ENCODE measurements at regions not wholly inside any gene's neighbourhood (a gene's known extent, or its start where the extent isn't known, plus 50 kb on each side); places are given as distances from the start of the nearest gene placed in this dataset.

DNA sequence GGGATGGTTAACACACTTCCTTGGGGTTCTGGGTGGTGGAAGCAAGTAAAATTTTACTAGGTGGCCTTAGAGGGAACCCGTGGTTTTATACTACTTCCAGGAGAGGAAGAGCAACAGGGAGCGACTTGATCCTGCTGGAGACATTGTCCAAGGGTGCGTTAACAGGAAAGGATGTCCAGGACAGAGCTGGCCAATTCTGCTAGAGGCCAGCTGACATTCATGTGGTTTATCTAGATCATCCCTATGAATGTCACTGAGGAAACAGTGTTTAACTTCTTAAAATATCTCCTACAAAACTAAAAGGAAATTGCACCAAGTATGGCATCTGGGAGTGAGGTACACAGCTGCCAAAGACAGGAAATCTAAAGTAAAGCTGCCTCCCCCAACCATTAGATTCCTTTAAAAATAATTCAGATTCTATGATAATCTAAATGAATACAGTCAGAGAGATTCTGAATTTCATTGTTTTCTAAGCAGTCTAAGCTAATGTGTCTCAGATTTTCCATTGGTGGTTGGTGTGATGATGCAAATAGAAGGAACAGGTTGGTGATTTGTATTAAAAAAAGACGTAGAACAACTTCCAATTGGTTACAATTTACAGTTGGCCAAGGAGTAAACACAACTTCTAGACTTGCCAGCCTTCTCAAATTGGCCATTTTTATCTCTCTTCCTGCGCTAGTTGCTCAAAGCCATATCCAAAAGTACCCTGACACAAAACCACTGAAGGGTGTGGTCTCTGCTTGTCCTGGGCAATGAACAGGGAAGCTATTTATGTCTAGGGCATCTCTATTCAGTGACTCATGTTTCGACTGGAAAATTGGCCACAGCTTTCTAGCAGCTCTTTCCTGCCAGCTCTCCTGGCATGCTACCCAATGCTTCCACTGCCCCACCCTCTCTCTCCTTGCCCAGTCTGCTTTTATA lies 574.7 kb upstream of the MEF2C start:
- peaks cover 0 to 5% (median 0%) of the 10 kb centered on the region in 4 donors for H3K4me1 ChIP-seq
- H3K4me3 ChIP-seq: no peak overlapping the region
- peak overlapping the region in 4 of 5 donors; percentile 3 to 44 (median 10) for H3K27ac ChIP-seq
- H3K27me3 ChIP-seq: no peaks in the 10 kb centered on the region
- intact Hi-C loops (cut with DNase I; ENCODE audit: low total_unique reads): no loop called here
- WGBS, 5 donors: 51 to 66% (median 60%) methylated on average over 6 of the region's 6 CpGs
- DNase-seq: peak in 1 of 2 donors; percentile 39
- TF ChIP-seq POLR2AphosphoS5 (IDR thresholded peaks at IDR 0.05) (peak in 1 of 3 donors; percentile 24), EP300 (IDR thresholded peaks at IDR 0.05) (no peak)
- no peaks in the 10 kb centered on the region for H3K9me3 ChIP-seq
- no peaks in the 10 kb centered on the region for H3K36me3 ChIP-seq

DNA sequence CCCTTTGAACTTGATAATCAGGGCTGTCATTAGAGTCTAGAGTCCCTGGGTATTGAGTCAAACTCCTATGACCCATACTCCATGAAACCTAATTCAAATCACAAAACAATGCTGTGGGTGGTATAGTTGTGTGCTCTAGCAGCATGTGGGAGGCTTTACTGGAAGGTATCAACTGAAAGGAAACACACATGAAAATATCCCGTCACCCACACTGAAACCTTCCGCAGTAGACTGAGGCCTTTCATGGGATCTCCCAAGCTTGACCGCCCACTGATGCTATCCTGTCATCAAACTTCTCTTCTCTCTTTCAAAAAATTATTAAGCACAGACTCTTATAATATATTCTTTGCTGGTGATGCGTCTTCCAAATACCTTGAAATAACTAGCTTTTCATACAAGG lies 569.1 kb upstream of the MEF2C start:
- Histone ChIP-seq H3K36me3 (no peaks in the 10 kb centered on the region), H3K27me3 (no peaks in the 10 kb centered on the region), H3K4me3 (no peak overlapping the region), H3K27ac (no peak overlapping the region), H3K9me3 (no peaks in the 10 kb centered on the region), H3K4me1 (no peaks in the 10 kb centered on the region)
- 90 to 96% (median 95%) methylated on average over 4 of the region's 4 CpGs for WGBS, 5 donors
- intact Hi-C loops (cut with DNase I; ENCODE audit: low total_unique reads): no loop called here
- no peak for DNase-seq
- TF ChIP-seq POLR2A (IDR thresholded peaks at IDR 0.05) (no peak), EP300 (IDR thresholded peaks at IDR 0.05) (no peak), POLR2AphosphoS5 (IDR thresholded peaks at IDR 0.05) (no peak)
- TF ChIP-seq, protein P1, sequence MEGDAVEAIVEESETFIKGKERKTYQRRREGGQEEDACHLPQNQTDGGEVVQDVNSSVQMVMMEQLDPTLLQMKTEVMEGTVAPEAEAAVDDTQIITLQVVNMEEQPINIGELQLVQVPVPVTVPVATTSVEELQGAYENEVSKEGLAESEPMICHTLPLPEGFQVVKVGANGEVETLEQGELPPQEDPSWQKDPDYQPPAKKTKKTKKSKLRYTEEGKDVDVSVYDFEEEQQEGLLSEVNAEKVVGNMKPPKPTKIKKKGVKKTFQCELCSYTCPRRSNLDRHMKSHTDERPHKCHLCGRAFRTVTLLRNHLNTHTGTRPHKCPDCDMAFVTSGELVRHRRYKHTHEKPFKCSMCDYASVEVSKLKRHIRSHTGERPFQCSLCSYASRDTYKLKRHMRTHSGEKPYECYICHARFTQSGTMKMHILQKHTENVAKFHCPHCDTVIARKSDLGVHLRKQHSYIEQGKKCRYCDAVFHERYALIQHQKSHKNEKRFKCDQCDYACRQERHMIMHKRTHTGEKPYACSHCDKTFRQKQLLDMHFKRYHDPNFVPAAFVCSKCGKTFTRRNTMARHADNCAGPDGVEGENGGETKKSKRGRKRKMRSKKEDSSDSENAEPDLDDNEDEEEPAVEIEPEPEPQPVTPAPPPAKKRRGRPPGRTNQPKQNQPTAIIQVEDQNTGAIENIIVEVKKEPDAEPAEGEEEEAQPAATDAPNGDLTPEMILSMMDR (IDR thresholded peaks at IDR 0.05): no peak

DNA sequence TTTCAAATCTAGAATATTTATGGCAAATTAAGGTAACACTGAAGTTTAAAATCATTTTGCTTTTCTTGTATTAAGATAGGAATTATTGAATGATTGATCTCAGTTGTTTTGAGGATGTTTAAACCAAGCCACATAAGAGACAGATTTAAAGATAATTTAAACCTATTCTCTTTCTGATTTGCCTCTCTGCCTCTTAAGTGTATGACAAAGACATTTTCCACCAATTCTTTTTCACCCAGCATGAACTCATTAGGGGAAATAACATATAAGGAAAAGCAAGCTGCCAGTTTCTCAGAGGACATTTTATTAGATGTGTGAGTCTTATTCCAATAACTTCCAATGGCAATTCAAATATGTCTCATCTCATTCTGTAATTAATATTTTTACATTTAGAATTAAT lies 568.3 kb upstream of the MEF2C start:
- H3K4me3 ChIP-seq: no peak overlapping the region
- no peak overlapping the region for H3K27ac ChIP-seq
- intact Hi-C loops (cut with DNase I; ENCODE audit: low total_unique reads): no loop called here
- no peaks in the 10 kb centered on the region for H3K9me3 ChIP-seq
- no peak for DNase-seq
- H3K4me1 ChIP-seq: no peaks in the 10 kb centered on the region
- no peaks in the 10 kb centered on the region for H3K27me3 ChIP-seq
- TF ChIP-seq POLR2AphosphoS5 (IDR thresholded peaks at IDR 0.05): no peak
- TF ChIP-seq, protein P1 (IDR thresholded peaks at IDR 0.05): no peak
- no peak for TF ChIP-seq EP300 (IDR thresholded peaks at IDR 0.05)
- no peak for TF ChIP-seq POLR2A (IDR thresholded peaks at IDR 0.05)
- no peaks in the 10 kb centered on the region for H3K36me3 ChIP-seq

DNA sequence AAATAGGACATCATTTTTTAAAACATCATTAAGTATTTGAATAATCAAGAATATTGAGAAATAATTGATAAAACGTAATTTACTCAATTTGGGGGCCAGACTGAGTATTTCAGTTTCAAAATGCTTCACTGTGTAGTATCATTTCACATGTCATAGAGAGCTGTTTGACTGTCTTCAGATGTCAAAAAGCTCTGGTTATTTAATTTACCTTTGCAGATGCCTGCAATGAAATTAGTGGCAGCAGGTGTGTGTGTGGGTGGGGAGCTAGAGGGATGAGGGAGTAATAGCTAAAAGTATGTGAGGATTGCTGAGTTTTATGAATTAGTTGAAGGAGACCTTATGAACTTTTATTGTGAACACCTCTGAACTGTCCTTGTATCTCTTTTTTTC lies 567.2 kb upstream of the MEF2C start:
- TF ChIP-seq POLR2A (IDR thresholded peaks at IDR 0.05) (no peak), POLR2AphosphoS5 (IDR thresholded peaks at IDR 0.05) (no peak), EP300 (IDR thresholded peaks at IDR 0.05) (no peak)
- TF ChIP-seq, protein P1 (IDR thresholded peaks at IDR 0.05): no peak
- Histone ChIP-seq H3K27me3 (no peaks in the 10 kb centered on the region), H3K4me1 (no peaks in the 10 kb centered on the region), H3K4me3 (no peak overlapping the region), H3K27ac (no peak overlapping the region), H3K9me3 (no peaks in the 10 kb centered on the region), H3K36me3 (no peaks in the 10 kb centered on the region)
- intact Hi-C loops (cut with DNase I; ENCODE audit: low total_unique reads): no loop called here
- WGBS, 5 donors: 41 to 68% (median 45%) methylated on average over 1 of the region's 1 CpG
- no peak for DNase-seq

All from stomach (tissue), 8 donors.